ENCODE measurements at regions not wholly inside any gene's neighbourhood (a gene's known extent, or its start where the extent isn't known, plus 50 kb on each side); places are given as distances from the start of the nearest gene placed in this dataset.

GRCh38 chr5:2165615-2166305 lies 283.0 kb upstream of the IRX4 start:
- TF ChIP-seq CTCF (IDR thresholded peaks at IDR 0.05; ENCODE audit: control insufficient read depth, extremely low read depth, insufficient read depth): no peak
- DNase-seq (ENCODE audit: low read depth): no peak
- no peak overlapping the region for H3K4me3 ChIP-seq (ENCODE audit: low read depth, low read length)

GRCh38 chr5:2165203-2165602 lies 282.5 kb upstream of the IRX4 start:
- no peak for TF ChIP-seq CTCF (IDR thresholded peaks at IDR 0.05; ENCODE audit: control insufficient read depth, extremely low read depth, insufficient read depth)
- H3K4me3 ChIP-seq (ENCODE audit: low read depth, low read length): no peak overlapping the region
- DNase-seq (ENCODE audit: low read depth): no peak

- no peak for TF ChIP-seq CTCF (IDR thresholded peaks at IDR 0.05; ENCODE audit: control insufficient read depth, extremely low read depth, insufficient read depth)
- H3K4me3 ChIP-seq (ENCODE audit: low read depth, low read length): no peak overlapping the region
- no peak for DNase-seq (ENCODE audit: low read depth)
Observed at GRCh38 chr5:2164586-2164985, 281.9 kb upstream of the IRX4 start.

GRCh38 chr5:2163940-2164490 lies 281.3 kb upstream of the IRX4 start:
- H3K4me3 ChIP-seq (ENCODE audit: low read depth, low read length): no peak overlapping the region
- TF ChIP-seq CTCF (IDR thresholded peaks at IDR 0.05; ENCODE audit: control insufficient read depth, extremely low read depth, insufficient read depth): no peak
- DNase-seq (ENCODE audit: low read depth): no peak

GRCh38 chr5:2163060-2163856 lies 280.5 kb upstream of the IRX4 start:
- no peak for TF ChIP-seq CTCF (IDR thresholded peaks at IDR 0.05; ENCODE audit: control insufficient read depth, extremely low read depth, insufficient read depth)
- H3K4me3 ChIP-seq (ENCODE audit: low read depth, low read length): no peak overlapping the region
- DNase-seq (ENCODE audit: low read depth): no peak

- H3K4me3 ChIP-seq (ENCODE audit: low read depth, low read length): no peak overlapping the region
- TF ChIP-seq CTCF (IDR thresholded peaks at IDR 0.05; ENCODE audit: control insufficient read depth, extremely low read depth, insufficient read depth): no peak
- no peak for DNase-seq (ENCODE audit: low read depth)
Observed at GRCh38 chr5:2160811-2161210, 278.1 kb upstream of the IRX4 start.
